HG03439 (cell line): ENCODE measurements at regions not wholly inside any gene's neighbourhood (a gene's known extent, or its start where the extent isn't known, plus 50 kb on each side); places are given as distances from the start of the nearest gene placed in this dataset.
"Not testable (repeated sequence)": the region's sequence is repeated elsewhere in the genome, so short reads cannot be mapped to it uniquely, and the experiment has no call there.

Experiments used
- ATAC-seq: cut with Tn5 transposase; IDR thresholded peaks from one replicate; pipeline ENCODE4 v1.9.1; 2021; ENCODE audit warnings: mild to moderate bottlenecking, moderate library complexity; ENCODE audit not compliant: unreplicated experiment

GRCh38 chr6:16041327-16041726 lies 87.6 kb upstream of the MYLIP start:
- no peak for ATAC-seq

GRCh38 chr6:16040628-16040974 lies 88.3 kb upstream of the MYLIP start:
- no peak for ATAC-seq

GRCh38 chr6:16039892-16040627 lies 88.8 kb upstream of the MYLIP start:
- ATAC-seq: not testable (repeated sequence)

- no peak for ATAC-seq
Observed at GRCh38 chr6:16038938-16039337, 89.9 kb upstream of the MYLIP start.

GRCh38 chr6:16035488-16036080 lies 93.3 kb upstream of the MYLIP start:
- ATAC-seq: no peak

- ATAC-seq: no peak
Observed at GRCh38 chr6:16033214-16033613, 95.7 kb upstream of the MYLIP start.

- no peak for ATAC-seq
Observed at GRCh38 chr6:16031278-16031981, 97.5 kb upstream of the MYLIP start.

GRCh38 chr6:16028966-16029365 lies 99.9 kb upstream of the MYLIP start:
- ATAC-seq: no peak

- ATAC-seq: no peak
Observed at GRCh38 chr6:16020259-16020658, 108.6 kb upstream of the MYLIP start.

GRCh38 chr6:16019462-16019861 lies 109.4 kb upstream of the MYLIP start:
- ATAC-seq: no peak

- no peak for ATAC-seq
Observed at GRCh38 chr6:16018626-16019025, 110.3 kb upstream of the MYLIP start.

- not testable (repeated sequence) for ATAC-seq
Observed at GRCh38 chr6:16014325-16014724, 114.6 kb upstream of the MYLIP start.

GRCh38 chr6:16007146-16007545 lies 121.7 kb upstream of the MYLIP start:
- no peak for ATAC-seq

- no peak for ATAC-seq
Observed at GRCh38 chr6:16006681-16007080, 122.2 kb upstream of the MYLIP start.

GRCh38 chr6:16004934-16005679 lies 123.8 kb upstream of the MYLIP start:
- ATAC-seq: no peak

GRCh38 chr6:16003197-16003491 lies 125.7 kb upstream of the MYLIP start:
- ATAC-seq: no peak

- no peak for ATAC-seq
Observed at GRCh38 chr6:16002332-16003196, 126.3 kb upstream of the MYLIP start.

- no peak for ATAC-seq
Observed at GRCh38 chr6:16001158-16001557, 127.7 kb upstream of the MYLIP start.

GRCh38 chr6:15999201-15999600 lies 129.7 kb upstream of the MYLIP start:
- ATAC-seq: no peak

- no peak for ATAC-seq
Observed at GRCh38 chr6:15997586-15998388, 131.1 kb upstream of the MYLIP start.
